ENCODE measurements at regions not wholly inside any gene's neighbourhood (a gene's known extent, or its start where the extent isn't known, plus 50 kb on each side); places are given as distances from the start of the nearest gene placed in this dataset.

- intact Hi-C loops (cut with micrococcal nuclease) = no loop called here
Measured at GRCh38 chr2:19702267-19702666, 199.5 kb downstream of the TTC32 start.

GRCh38 chr2:19700861-19701585 lies 200.8 kb downstream of the TTC32 start:
- no peak overlapping the region for H3K4me3 Mint-ChIP-seq
- peaks cover 5% of the 10 kb centered on the region for H3K9me3 Mint-ChIP-seq (ENCODE audit: insufficient read depth)
- DNase-seq (no peak), ATAC-seq (ENCODE audit: low read depth) (no peak)
- H3K27ac ChIP-seq (ENCODE audit: low read length in 2 of 2) = no peak overlapping the region
- H3K27me3 Mint-ChIP-seq = no peaks in the 10 kb centered on the region
- no peak overlapping the region for H3K27ac Mint-ChIP-seq
- ChIA-PET POLR2A (no interaction called here), CTCF (no interaction called here)
- TF ChIP-seq, protein P1, sequence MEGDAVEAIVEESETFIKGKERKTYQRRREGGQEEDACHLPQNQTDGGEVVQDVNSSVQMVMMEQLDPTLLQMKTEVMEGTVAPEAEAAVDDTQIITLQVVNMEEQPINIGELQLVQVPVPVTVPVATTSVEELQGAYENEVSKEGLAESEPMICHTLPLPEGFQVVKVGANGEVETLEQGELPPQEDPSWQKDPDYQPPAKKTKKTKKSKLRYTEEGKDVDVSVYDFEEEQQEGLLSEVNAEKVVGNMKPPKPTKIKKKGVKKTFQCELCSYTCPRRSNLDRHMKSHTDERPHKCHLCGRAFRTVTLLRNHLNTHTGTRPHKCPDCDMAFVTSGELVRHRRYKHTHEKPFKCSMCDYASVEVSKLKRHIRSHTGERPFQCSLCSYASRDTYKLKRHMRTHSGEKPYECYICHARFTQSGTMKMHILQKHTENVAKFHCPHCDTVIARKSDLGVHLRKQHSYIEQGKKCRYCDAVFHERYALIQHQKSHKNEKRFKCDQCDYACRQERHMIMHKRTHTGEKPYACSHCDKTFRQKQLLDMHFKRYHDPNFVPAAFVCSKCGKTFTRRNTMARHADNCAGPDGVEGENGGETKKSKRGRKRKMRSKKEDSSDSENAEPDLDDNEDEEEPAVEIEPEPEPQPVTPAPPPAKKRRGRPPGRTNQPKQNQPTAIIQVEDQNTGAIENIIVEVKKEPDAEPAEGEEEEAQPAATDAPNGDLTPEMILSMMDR (IDR thresholded peaks at IDR 0.05) = no peak
- no peak for TF ChIP-seq EZH2 (IDR thresholded peaks at IDR 0.05; ENCODE audit: borderline replicate concordance, insufficient read depth, low read depth, low read length, poor library complexity, severe bottlenecking)
- no peaks in the 10 kb centered on the region for H3K4me1 ChIP-seq (ENCODE audit: control insufficient read depth in 2 of 2, insufficient read depth in 2 of 2, low read length in 2 of 2)
- H3K9me3 ChIP-seq (ENCODE audit: control extremely low read depth in 1 of 3, control insufficient read depth in 2 of 3, insufficient read depth in 1 of 3, low read length in 2 of 3) = peaks cover 0 to 15% (median 2%) of the 10 kb centered on the region in 3 donors
- 74% methylated on average over 9 of the region's 10 CpGs for WGBS (ENCODE audit: insufficient coverage)
- H3K4me1 Mint-ChIP-seq = no peaks in the 10 kb centered on the region
- H3K27me3 ChIP-seq (replicated peaks in 1 of 4; ENCODE audit: control extremely low read depth in 1 of 4, control insufficient read depth in 3 of 4, insufficient read depth in 4 of 4, low read length in 3 of 4) = peaks cover 0 to 2% (median 0%) of the 10 kb centered on the region in 4 experiments
- no peak overlapping the region for H3K4me3 ChIP-seq (ENCODE audit: control extremely low read depth in 1 of 5, extremely low read depth in 1 of 5, insufficient read depth in 1 of 5, low read depth in 2 of 5, low read length in 4 of 5)
- H3K4me2 ChIP-seq (replicated peaks; ENCODE audit: low read depth, low read length, poor library complexity, severe bottlenecking) = no peak overlapping the region
- no peak overlapping the region for H2AFZ ChIP-seq (ENCODE audit: insufficient read depth, low read depth, low read length, poor library complexity, severe bottlenecking)
- H3K9ac ChIP-seq (ENCODE audit: low read length) = no peak overlapping the region
- H3K36me3 ChIP-seq (replicated peaks in 1 of 2; ENCODE audit: control extremely low read depth in 1 of 2, control insufficient read depth in 1 of 2, extremely low read depth in 1 of 2, insufficient read depth in 2 of 2, low read length in 1 of 2) = no peaks in the 10 kb centered on the region
- H4K20me1 ChIP-seq (ENCODE audit: control insufficient read depth, insufficient read depth, low read length, poor library complexity, severe bottlenecking) = no peaks in the 10 kb centered on the region
- H3K79me2 ChIP-seq (ENCODE audit: control insufficient read depth, insufficient read depth, low read length) = no peaks in the 10 kb centered on the region
- intact Hi-C loops (cut with micrococcal nuclease) = no loop called here

More at GRCh38 chr2:19702267-19702666, 199.5 kb downstream of the TTC32 start:
- no peaks in the 10 kb centered on the region for H3K36me3 ChIP-seq (replicated peaks in 1 of 2; ENCODE audit: control extremely low read depth in 1 of 2, control insufficient read depth in 1 of 2, extremely low read depth in 1 of 2, insufficient read depth in 2 of 2, low read length in 1 of 2)
- no peak for ATAC-seq (ENCODE audit: low read depth)
- no peaks in the 10 kb centered on the region for H3K4me1 Mint-ChIP-seq
- POLR2A ChIA-PET = no interaction called here
- H3K9ac ChIP-seq (ENCODE audit: low read length) = no peak overlapping the region
- H3K4me1 ChIP-seq (ENCODE audit: control insufficient read depth in 2 of 2, insufficient read depth in 2 of 2, low read length in 2 of 2) = no peaks in the 10 kb centered on the region
- H3K4me2 ChIP-seq (replicated peaks; ENCODE audit: low read depth, low read length, poor library complexity, severe bottlenecking) = no peak overlapping the region
- TF ChIP-seq, protein P1 (IDR thresholded peaks at IDR 0.05) = no peak
- WGBS (ENCODE audit: insufficient coverage) = 76% methylated on average over 3 of the region's 4 CpGs
- CTCF ChIA-PET = no interaction called here
- no peak overlapping the region for H3K27ac Mint-ChIP-seq
- no peak overlapping the region for H3K4me3 Mint-ChIP-seq
- H3K27me3 ChIP-seq (replicated peaks in 1 of 4; ENCODE audit: control extremely low read depth in 1 of 4, control insufficient read depth in 3 of 4, insufficient read depth in 4 of 4, low read length in 3 of 4) = peaks cover 0 to 2% (median 0%) of the 10 kb centered on the region in 4 experiments
- peaks cover 0 to 13% (median 0%) of the 10 kb centered on the region in 3 donors for H3K9me3 ChIP-seq (ENCODE audit: control extremely low read depth in 1 of 3, control insufficient read depth in 2 of 3, insufficient read depth in 1 of 3, low read length in 2 of 3)
- DNase-seq = no peak
- H3K79me2 ChIP-seq (ENCODE audit: control insufficient read depth, insufficient read depth, low read length) = no peaks in the 10 kb centered on the region
- H4K20me1 ChIP-seq (ENCODE audit: control insufficient read depth, insufficient read depth, low read length, poor library complexity, severe bottlenecking) = no peaks in the 10 kb centered on the region
- no peak overlapping the region for H3K4me3 ChIP-seq (ENCODE audit: control extremely low read depth in 1 of 5, extremely low read depth in 1 of 5, insufficient read depth in 1 of 5, low read depth in 2 of 5, low read length in 4 of 5)
- no peak overlapping the region for H3K27ac ChIP-seq (ENCODE audit: low read length in 2 of 2)
- no peaks in the 10 kb centered on the region for H3K27me3 Mint-ChIP-seq
- no peaks in the 10 kb centered on the region for H3K9me3 Mint-ChIP-seq (ENCODE audit: insufficient read depth)
- no peak overlapping the region for H2AFZ ChIP-seq (ENCODE audit: insufficient read depth, low read depth, low read length, poor library complexity, severe bottlenecking)

Measured in B cell (primary cell).